GM23248 (cell line): ENCODE measurements at regions not wholly inside any gene's neighbourhood (a gene's known extent, or its start where the extent isn't known, plus 50 kb on each side); places are given as distances from the start of the nearest gene placed in this dataset.

ENCODE experiments used
- DNase-seq: peaks from one replicate; pipeline ENCODE4 v3.0.0-alpha.2; 2015
- H2AFZ ChIP-seq: fragments of 200-600 bp; sonication (generic); 2 replicates; pipeline ENCODE4 v1.6.1; 2016; ENCODE audit warnings: antibody characterized with exemption
- H3F3A ChIP-seq: fragments of 200-600 bp; sonication (generic); 2 replicates; pipeline ENCODE4 v1.6.1; 2016; ENCODE audit warnings: mild to moderate bottlenecking, antibody characterized with exemption, mixed run types; ENCODE audit not compliant: insufficient read depth
- H3K27ac ChIP-seq: fragments of 200-600 bp; sonication (generic); 2 replicates; pipeline ENCODE4 v1.5.1; 2016; ENCODE audit warnings: mild to moderate bottlenecking
- H3K27me3 ChIP-seq: fragments of 200-600 bp; sonication (generic); replicated peaks from 2 replicates; pipeline ENCODE4 v1.6.1; 2016; ENCODE audit warnings: mild to moderate bottlenecking; ENCODE audit not compliant: insufficient read depth
- H3K36me3 ChIP-seq: fragments of 200-600 bp; sonication (generic); 2 replicates; pipeline ENCODE4 v1.6.1; 2016; ENCODE audit warnings: low read depth, mild to moderate bottlenecking
- H3K4me1 ChIP-seq: fragments of 200-600 bp; sonication (generic); 2 replicates; pipeline ENCODE4 v1.6.1; 2016; ENCODE audit warnings: mild to moderate bottlenecking; ENCODE audit not compliant: insufficient read depth
- H3K4me2 ChIP-seq: fragments of 200-600 bp; sonication (generic); one replicate; pipeline ENCODE4 v1.6.1; 2016; ENCODE audit warnings: mild to moderate bottlenecking; ENCODE audit not compliant: unreplicated experiment
- H3K4me3 ChIP-seq: fragments of 200-600 bp; sonication (generic); 2 replicates; pipeline ENCODE4 v1.5.1; 2016; ENCODE audit warnings: mild to moderate bottlenecking
- H3K79me2 ChIP-seq: fragments of 200-600 bp; sonication (generic); 2 replicates; pipeline ENCODE4 v1.6.1; 2016; ENCODE audit warnings: mild to moderate bottlenecking; ENCODE audit not compliant: insufficient read depth
- H3K9ac ChIP-seq: fragments of 200-600 bp; sonication (generic); 2 replicates; pipeline ENCODE4 v1.6.1; 2016; ENCODE audit warnings: mild to moderate bottlenecking
- H3K9me2 ChIP-seq: fragments of 200-600 bp; sonication (generic); 2 replicates; pipeline ENCODE4 v1.6.1; 2016; ENCODE audit warnings: mixed run types, mild to moderate bottlenecking, moderate library complexity; ENCODE audit not compliant: insufficient read depth
- H3K9me3 ChIP-seq: fragments of 200-600 bp; sonication (generic); one replicate; pipeline ENCODE4 v1.6.1; 2017; ENCODE audit warnings: low read depth
- H4K20me1 ChIP-seq: fragments of 200-600 bp; sonication (generic); 2 replicates; pipeline ENCODE4 v1.6.0; 2016; ENCODE audit not compliant: insufficient read depth
- EZH2 ChIP-seq: fragments of 200-600 bp; sonication (generic); IDR thresholded peaks from 2 replicates; pipeline ENCODE4 v1.6.1; 2018; ENCODE audit warnings: antibody characterized with exemption, mild to moderate bottlenecking; ENCODE audit not compliant: insufficient read depth, poor library complexity, severe bottlenecking
- EZH2phosphoT487 ChIP-seq: fragments of 200-600 bp; sonication (generic); IDR thresholded peaks from 2 replicates; pipeline ENCODE4 v1.6.1; 2018; ENCODE audit warnings: antibody characterized with exemption, moderate library complexity, mild to moderate bottlenecking, low read depth; ENCODE audit not compliant: insufficient read depth
- WGBS, 2 experiments: methylation state at CpG; one replicate each; pipeline ENCODE4 v1.1.6; 2015 to 2017; ENCODE audit warnings: low lambda C conversion rate in 2 of 2, low coverage in 1 of 2; ENCODE audit errors: missing lambda C conversion rate in 2 of 2; 5-methylcytosine and 5-hydroxymethylcytosine counted together
- in situ Hi-C: fragments of 300-500 bp; cut with MboI; formaldehyde crosslinking; loops from 2 replicates; pipeline ENCODE4 v1.15.0; 2020

DNA sequence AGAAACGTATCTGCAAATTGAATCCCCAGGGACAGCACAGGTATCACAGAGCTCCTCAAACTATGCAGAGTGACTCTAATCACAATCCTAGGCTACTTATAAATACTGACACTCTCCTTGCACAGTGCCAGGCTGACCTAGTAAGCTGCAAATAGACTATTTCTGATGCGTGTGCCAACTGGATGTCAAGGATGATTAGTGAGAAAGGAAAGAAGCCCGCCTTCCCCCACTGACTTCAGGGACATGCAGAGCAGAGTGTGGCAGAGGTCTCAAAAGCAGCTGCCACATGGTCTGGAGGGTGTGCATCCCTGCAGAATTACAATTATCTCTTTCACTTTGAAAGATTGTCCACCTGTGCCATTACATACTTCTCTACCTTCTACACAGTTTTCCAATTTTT lies 235.6 kb downstream of the CPS1 start:
- Histone ChIP-seq H2AFZ (no peak overlapping the region), H3K9me2 (no peaks in the 10 kb centered on the region), H3K9me3 (no peaks in the 10 kb centered on the region), H3F3A (no peaks in the 10 kb centered on the region), H3K27me3 (no peaks in the 10 kb centered on the region), H3K79me2 (no peaks in the 10 kb centered on the region), H3K4me2 (no peak overlapping the region), H3K4me3 (no peak overlapping the region), H4K20me1 (no peaks in the 10 kb centered on the region), H3K27ac (no peak overlapping the region), H3K4me1 (no peaks in the 10 kb centered on the region), H3K9ac (no peak overlapping the region), H3K36me3 (no peaks in the 10 kb centered on the region)
- no peak for DNase-seq
- in situ Hi-C loops = no loop called here
- 11 to 12% methylated on average over 3 of the region's 3 CpGs for WGBS, 2 experiments
- TF ChIP-seq EZH2 (no peak), EZH2phosphoT487 (no peak)

DNA sequence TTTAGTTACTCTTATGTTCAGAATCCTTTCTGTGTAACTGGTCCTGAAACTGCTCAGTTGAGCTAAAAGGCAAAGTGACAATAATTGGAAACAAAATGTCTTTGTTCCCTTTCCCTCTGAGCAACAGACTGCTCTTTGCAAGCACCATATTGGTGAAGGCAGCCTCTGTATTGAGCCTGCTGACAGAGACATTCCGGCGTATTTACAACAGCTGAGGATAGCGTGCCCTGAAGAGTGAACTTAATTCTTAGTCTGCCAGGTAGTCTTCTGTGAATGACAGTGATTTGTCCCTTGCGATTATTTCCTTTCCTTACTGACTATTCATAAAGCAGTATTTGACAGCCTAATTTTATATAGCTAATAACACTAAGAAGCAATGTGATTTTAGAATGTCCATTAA lies 239.1 kb downstream of the CPS1 start:
- WGBS, 2 experiments = 61% methylated on average over 4 of the region's 4 CpGs
- in situ Hi-C loops = no loop called here
- no peak overlapping the region for H2AFZ ChIP-seq
- H3K4me3 ChIP-seq = no peak overlapping the region
- H3K9me2 ChIP-seq = no peaks in the 10 kb centered on the region
- no peak overlapping the region for H3K27ac ChIP-seq
- no peaks in the 10 kb centered on the region for H3K79me2 ChIP-seq
- no peaks in the 10 kb centered on the region for H3K9me3 ChIP-seq
- H3K4me2 ChIP-seq = no peak overlapping the region
- H3K4me1 ChIP-seq = no peaks in the 10 kb centered on the region
- H3F3A ChIP-seq = no peaks in the 10 kb centered on the region
- H3K27me3 ChIP-seq = no peaks in the 10 kb centered on the region
- no peaks in the 10 kb centered on the region for H3K36me3 ChIP-seq
- no peak for DNase-seq
- no peak overlapping the region for H3K9ac ChIP-seq
- TF ChIP-seq EZH2phosphoT487 = no peak
- TF ChIP-seq EZH2 = no peak
- no peaks in the 10 kb centered on the region for H4K20me1 ChIP-seq

DNA sequence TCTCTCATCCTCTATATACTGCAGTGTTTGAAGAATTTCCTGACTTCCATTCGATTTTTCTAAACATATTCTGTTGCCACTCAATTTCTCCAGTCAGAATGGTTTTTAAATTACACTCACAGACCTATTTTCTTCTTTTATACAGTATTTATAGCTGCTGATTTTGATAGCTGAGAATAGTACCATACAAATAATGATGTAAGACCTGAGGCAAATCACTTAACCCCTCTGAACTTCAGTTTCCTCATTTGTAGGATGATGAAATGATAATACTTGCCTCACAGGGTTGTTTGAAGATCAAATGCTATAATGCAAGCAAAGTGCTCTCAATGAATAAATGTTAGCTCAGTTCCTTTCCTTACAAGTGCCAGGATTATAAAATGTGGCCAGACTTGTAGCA lies 241.8 kb downstream of the CPS1 start:
- no peaks in the 10 kb centered on the region for H4K20me1 ChIP-seq
- H3K27me3 ChIP-seq = no peaks in the 10 kb centered on the region
- no peaks in the 10 kb centered on the region for H3K9me2 ChIP-seq
- H3F3A ChIP-seq = no peaks in the 10 kb centered on the region
- DNase-seq = no peak
- no peak overlapping the region for H3K4me3 ChIP-seq
- in situ Hi-C loops = no loop called here
- H2AFZ ChIP-seq = no peak overlapping the region
- no peaks in the 10 kb centered on the region for H3K79me2 ChIP-seq
- no peaks in the 10 kb centered on the region for H3K36me3 ChIP-seq
- no peaks in the 10 kb centered on the region for H3K4me1 ChIP-seq
- TF ChIP-seq EZH2 (no peak), EZH2phosphoT487 (no peak)
- no peak overlapping the region for H3K4me2 ChIP-seq
- H3K27ac ChIP-seq = no peak overlapping the region
- 0 to 6% methylated on average over 1 of the region's 1 CpG for WGBS, 2 experiments
- H3K9ac ChIP-seq = no peak overlapping the region
- no peaks in the 10 kb centered on the region for H3K9me3 ChIP-seq

DNA sequence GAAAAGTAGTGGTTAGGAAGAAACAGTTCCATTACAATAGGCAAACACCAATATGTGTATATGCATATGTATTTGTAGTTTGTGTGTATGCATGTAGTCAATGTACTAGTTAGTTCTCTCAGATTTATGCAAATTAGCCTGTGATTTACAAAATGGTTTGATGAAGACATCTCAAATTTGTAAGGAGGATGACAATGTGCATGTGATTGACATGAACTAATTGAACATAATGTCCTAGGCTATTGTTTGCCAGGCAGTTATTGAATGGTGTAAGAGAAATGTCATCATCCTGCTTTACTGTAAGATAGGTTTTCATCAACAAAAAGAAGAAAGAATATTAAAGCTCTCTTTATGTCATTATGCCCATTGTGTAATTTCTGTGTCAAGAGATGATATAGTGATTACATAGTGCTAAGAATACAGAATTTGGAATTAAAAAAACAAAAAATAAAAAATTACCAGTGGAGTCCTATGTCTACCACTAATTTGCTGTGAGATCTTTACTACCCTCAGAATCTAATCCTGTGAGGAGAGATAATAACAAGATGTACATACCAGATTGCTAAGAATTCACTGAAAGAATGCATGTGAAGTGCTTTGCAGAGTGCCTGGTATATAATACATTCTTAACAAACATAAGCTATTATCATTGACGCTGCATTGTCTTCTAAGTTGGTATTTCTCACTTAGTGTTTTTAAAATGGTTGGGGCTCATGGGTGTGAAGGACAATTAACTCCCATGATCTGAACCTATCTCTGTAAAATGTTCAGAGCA lies 258.0 kb downstream of the CPS1 start:
- no peaks in the 10 kb centered on the region for H3K4me1 ChIP-seq
- 39 to 55% methylated on average over 1 of the region's 1 CpG for WGBS, 2 experiments
- H4K20me1 ChIP-seq = no peaks in the 10 kb centered on the region
- no peaks in the 10 kb centered on the region for H3F3A ChIP-seq
- no peaks in the 10 kb centered on the region for H3K27me3 ChIP-seq
- TF ChIP-seq EZH2phosphoT487 (no peak), EZH2 (no peak)
- no peak overlapping the region for H3K4me2 ChIP-seq
- H3K36me3 ChIP-seq = no peaks in the 10 kb centered on the region
- no peak for DNase-seq
- in situ Hi-C loops = no loop called here
- no peaks in the 10 kb centered on the region for H3K9me3 ChIP-seq
- no peaks in the 10 kb centered on the region for H3K9me2 ChIP-seq
- no peak overlapping the region for H3K9ac ChIP-seq
- no peak overlapping the region for H3K4me3 ChIP-seq
- H3K27ac ChIP-seq = no peak overlapping the region
- no peak overlapping the region for H2AFZ ChIP-seq
- H3K79me2 ChIP-seq = no peaks in the 10 kb centered on the region

DNA sequence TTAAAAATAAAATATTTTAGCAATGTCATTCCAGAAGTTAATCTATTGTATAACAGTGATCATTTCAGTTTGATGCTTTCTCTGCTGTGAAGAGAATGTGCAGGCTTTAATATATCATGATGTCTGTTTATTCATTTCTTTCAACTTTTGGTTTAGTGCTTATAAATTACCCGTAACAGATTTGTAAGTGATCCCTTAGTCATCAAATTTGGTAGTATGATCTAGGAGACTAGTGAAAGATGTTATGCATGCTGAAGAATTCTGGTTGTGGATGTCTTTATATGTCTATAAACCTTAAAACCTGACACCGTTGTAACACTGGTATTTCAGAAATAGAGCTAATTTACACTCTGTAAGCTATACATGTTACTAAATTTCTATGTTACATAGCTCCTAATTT lies 260.4 kb downstream of the CPS1 start:
- H3K36me3 ChIP-seq = no peaks in the 10 kb centered on the region
- TF ChIP-seq EZH2phosphoT487 (no peak), EZH2 (no peak)
- no peak overlapping the region for H3K4me3 ChIP-seq
- no peaks in the 10 kb centered on the region for H3K9me3 ChIP-seq
- H4K20me1 ChIP-seq = no peaks in the 10 kb centered on the region
- WGBS, 2 experiments = 24 to 30% methylated on average over 2 of the region's 2 CpGs
- no peaks in the 10 kb centered on the region for H3K4me1 ChIP-seq
- H3K4me2 ChIP-seq = no peak overlapping the region
- no peaks in the 10 kb centered on the region for H3K9me2 ChIP-seq
- H3K79me2 ChIP-seq = no peaks in the 10 kb centered on the region
- in situ Hi-C loops = no loop called here
- no peak overlapping the region for H3K27ac ChIP-seq
- no peak overlapping the region for H2AFZ ChIP-seq
- H3K9ac ChIP-seq = no peak overlapping the region
- no peak for DNase-seq
- H3F3A ChIP-seq = no peaks in the 10 kb centered on the region
- no peaks in the 10 kb centered on the region for H3K27me3 ChIP-seq
